HG03060 (cell line): ENCODE measurements at regions not wholly inside any gene's neighbourhood (a gene's known extent, or its start where the extent isn't known, plus 50 kb on each side); places are given as distances from the start of the nearest gene placed in this dataset.

Experiments
- ATAC-seq: cut with Tn5 transposase; IDR thresholded peaks from one replicate; pipeline ENCODE4 v1.9.1; 2021; ENCODE audit warnings: low read depth, moderate number of reproducible peaks; ENCODE audit not compliant: unreplicated experiment

DNA sequence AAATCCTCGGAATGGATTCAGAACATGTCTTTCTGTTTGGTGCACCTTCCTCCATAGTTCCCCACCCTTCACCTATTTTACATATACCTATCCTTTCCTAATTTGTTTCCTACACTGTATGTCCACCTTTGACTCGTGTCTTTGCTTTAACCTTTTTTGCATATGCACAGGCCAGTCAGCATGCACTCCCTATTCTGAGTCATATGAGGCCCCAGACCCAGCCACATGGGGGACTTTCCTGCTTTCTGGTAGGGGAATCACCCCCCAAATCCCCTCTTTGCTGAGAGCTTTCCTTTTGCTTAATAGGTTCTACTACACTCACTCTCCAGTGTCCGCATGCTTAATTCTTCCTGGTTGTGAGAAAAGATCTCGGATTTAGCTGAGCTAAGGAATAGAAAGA, 393.8 kb upstream of the IMPG1 start:
- ATAC-seq: no peak

GRCh38 chr6:76465410-76465809, 392.9 kb upstream of the IMPG1 start:
- ATAC-seq: no peak

DNA sequence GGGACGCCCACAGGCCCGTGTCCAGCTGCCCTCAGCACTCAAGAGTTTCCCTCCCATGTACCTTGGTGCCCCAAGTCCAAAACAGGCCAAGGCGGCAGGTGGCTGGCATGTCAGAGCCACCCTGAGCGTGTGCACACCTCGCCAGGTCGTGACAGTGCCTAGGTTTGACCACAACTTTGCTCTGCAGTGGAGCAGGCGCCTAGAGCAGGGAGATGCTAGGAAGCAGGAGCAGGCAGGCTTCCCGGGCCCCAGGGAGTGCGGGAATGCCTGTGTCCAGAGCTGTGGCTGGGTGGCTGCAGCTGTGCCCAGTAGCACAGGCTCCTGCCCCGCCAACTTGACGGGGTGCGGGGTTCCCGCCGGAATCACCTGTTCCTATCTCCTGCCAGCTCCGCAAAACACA, 380.8 kb upstream of the IMPG1 start:
- no peak for ATAC-seq

DNA sequence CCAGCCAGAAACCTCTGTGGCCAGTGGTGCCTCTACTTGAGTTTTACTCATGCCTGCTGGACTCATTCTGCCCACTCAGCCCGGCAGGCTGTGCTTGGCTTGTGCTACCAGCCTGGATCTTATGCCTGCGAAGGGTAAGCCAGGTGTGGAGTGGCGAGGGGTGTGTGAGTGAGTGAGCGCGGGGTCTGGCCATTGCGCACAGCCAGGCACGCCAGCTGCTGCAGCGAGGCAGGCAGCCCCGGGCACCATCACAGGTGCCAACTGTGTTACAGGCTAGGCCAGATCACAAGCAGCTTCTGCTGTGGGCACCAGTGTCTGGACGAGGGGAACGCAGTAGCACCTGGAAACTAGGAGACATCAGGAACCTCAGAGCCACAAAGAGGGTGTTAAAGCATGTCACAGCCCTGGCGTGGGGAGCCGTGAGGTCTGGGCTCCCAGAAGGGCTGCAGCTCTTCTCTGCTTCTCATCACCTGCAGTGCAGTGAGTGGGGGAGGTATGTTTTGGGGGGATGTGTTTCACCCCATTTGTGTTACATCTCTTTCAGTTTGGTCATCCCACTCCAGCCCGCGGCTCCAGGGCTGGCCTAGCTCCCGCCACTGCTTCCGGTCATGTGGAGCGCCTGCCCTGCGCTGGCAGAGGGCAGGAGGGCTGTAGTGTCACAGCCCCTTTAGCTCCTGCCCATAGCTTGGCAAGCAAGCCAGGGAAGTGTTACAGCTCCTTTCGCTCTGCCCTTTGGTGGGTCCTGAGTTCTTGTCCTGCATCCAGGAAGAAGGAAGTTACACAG, 379.7 kb upstream of the IMPG1 start:
- no peak for ATAC-seq

GRCh38 chr6:76448109-76448508, 375.6 kb upstream of the IMPG1 start:
- no peak for ATAC-seq

DNA sequence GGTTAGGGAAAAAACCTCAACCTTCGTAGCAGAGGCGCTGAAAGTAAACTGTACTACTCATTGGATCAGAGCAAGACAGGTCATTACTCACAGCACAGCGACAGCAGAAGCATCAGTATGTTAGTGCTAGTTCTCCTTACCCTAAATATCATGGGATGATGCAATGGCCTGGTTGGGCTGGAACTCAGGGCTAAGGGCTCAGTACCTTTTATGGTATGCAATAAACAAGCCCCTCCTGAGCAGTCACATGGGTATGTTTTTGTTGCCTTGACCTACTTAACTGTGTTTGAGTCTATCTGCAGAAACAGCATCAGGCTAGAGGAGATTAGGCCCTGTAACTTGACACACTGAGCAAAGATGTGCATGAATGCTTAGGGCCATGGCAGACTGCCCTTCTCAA, 369.4 kb upstream of the IMPG1 start:
- ATAC-seq: no peak

DNA sequence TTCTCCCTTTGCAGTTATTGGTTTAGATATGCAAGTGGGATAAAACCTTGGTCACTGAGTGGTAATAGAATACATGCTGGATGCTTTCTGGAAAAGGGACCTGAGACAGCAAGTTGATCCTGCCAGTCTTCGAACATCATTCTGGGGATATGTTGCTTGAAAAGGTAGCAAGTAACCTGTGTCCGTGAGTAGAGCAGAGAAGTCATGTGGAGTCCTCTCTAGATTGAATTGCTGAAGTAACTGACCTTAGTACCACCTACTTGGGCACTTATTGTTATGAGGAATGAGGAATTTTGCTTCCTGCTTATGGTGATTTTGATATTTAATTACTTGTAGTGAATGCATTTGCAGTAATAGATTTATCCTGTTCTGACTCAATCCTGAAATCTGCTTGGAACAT, 367.3 kb upstream of the IMPG1 start:
- ATAC-seq: no peak

DNA sequence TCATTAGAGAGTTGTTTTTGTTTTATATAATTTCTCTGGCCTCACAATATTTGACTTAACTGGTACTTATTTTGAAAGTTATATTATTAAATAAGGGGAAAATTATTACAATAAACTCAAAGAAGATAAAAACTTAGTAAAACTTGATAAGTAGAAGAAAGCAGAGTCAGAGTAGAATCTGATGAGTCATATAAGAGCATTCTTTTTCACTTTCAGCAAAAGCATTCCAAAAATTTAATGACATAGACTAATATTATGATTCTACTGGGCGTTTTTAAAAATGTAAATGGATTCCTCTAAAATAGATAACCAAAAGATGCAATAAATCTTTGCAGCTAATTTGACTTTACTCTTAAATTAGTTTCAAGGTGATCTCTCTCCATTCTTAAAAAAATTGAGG, 366.3 kb upstream of the IMPG1 start:
- ATAC-seq: no peak

DNA sequence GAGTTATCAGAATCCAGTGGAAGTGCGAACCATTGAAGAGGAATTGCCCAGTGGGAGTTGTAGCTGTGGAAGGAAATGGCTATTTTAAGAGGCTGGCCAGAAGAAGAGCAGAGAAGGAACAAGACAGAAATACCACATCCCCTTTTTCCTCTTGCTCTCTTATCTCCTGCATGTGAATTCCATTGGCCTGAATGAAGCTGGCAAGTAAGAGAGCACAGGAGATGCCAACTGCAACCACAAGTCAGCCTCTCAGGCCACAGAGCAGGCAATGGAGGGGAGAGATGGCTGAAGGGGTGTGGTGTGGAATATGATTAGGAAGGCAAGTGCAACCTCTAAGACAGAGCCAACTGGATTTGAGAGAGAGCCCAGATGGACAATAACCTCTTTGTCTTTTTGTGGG, 362.7 kb upstream of the IMPG1 start:
- no peak for ATAC-seq

DNA sequence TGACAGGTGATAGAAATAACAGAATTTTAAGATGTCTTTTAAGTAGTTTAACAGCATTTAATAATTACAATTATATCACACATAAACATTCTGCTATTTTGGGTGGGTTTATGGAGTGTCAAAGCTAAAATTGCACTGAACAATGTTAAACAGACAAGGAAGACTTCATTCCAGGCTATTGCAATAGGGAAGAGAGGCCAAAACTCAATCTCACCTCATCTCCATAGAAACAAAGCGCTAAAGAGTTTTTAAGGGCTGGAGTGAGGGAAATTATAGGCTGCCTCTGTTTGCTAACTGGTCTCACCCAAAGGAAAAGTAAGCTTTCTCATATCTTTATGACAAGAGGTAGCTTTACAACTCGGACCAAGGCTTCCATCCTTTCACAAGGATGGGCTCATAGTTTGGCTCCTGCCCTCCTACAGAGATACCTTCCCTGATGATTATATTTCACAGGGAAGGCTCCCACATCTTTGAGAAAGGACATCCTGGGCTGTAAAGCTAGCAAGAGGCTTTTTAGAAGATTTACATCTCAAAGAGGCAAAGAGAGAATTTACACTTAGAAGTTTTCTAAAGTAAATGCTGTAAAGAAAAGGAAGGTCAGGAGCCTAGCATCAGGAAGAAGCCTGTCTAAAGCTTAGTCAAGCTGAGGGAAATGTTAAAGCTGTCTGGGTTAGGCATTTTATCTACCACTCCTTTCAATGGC, 350.2 kb upstream of the IMPG1 start:
- no peak for ATAC-seq

DNA sequence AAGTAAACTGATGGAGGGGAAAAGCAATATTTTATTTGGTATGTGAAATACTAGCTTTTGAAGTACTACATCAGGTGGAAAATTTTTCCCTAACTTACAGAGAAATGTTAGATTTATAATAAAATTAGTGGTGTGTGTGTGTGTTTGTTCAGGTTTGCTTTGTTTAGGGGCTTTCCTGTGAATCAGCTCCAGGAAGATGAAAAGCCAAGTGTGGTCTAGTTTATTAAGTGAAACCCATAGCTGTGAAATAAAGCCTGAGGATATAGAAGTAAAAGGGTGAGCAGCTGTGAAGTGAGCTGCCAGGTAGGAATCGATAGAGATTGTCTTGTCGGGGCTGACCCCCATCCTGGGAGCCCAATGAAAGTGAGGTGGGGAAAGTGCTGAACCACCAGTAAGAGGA, 347.6 kb upstream of the IMPG1 start:
- ATAC-seq: no peak

DNA sequence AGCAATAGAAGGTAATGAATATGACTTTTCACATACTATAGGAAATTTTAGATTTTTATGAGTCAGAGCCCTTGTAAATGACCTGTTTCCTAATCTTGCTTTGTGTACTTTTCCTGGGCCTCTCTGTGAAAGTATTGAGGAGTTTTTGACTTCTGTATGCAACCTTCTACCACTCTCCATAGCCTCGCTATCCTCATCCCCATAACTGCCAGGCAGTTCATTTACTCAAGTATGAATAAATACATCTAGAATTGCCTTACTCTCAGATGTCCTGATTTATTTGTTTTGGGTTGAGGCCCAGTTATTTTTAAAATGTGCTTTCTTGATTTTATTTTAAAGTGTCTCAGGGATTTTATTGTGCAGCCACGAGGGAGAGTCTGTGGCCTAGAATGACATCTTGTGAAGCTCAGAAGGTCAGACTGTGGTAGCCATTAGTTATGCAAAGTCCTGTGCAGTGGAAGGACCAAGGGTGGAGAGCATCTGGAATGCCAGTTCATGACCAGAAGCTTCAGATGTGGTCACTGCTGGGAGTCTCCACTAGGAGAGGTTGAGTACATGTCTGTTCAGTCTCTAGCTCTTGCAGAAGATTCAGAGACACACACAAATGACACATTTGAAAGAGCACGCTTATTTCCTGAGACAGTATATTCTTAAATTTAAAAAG, 346.2 kb upstream of the IMPG1 start:
- ATAC-seq: no peak

- no peak for ATAC-seq
These were observed 344.6 kb upstream of the IMPG1 start for GRCh38 chr6:76416821-76417605.

DNA sequence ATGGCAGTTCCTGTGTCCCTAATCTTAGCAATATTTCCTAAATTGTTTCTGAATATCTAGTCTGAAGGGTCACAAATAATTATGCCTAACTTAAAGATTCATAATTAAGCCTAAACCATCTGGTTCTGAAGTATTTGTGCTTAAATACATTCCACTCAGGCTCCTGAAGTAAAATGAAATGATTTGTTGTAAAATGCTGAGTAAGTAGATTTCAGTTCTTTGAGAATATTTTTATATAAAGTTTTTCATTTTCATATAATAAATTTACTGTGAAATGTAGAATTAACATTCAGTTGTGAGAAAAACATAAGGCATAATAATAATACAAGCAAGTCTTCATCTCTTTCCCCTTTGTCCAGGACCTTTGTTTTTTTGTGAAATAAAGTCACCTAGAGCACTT, 330.6 kb upstream of the IMPG1 start:
- no peak for ATAC-seq

- ATAC-seq: no peak
These were observed 325.5 kb upstream of the IMPG1 start for GRCh38 chr6:76397966-76398365.

GRCh38 chr6:76382201-76382600, 309.7 kb upstream of the IMPG1 start:
- no peak for ATAC-seq

- ATAC-seq: no peak
These were observed 309.1 kb upstream of the IMPG1 start for GRCh38 chr6:76381612-76382011.

GRCh38 chr6:76351275-76351674, 278.8 kb upstream of the IMPG1 start:
- no peak for ATAC-seq

- no peak for ATAC-seq
These were observed 275.1 kb upstream of the IMPG1 start for GRCh38 chr6:76347539-76347938.

DNA sequence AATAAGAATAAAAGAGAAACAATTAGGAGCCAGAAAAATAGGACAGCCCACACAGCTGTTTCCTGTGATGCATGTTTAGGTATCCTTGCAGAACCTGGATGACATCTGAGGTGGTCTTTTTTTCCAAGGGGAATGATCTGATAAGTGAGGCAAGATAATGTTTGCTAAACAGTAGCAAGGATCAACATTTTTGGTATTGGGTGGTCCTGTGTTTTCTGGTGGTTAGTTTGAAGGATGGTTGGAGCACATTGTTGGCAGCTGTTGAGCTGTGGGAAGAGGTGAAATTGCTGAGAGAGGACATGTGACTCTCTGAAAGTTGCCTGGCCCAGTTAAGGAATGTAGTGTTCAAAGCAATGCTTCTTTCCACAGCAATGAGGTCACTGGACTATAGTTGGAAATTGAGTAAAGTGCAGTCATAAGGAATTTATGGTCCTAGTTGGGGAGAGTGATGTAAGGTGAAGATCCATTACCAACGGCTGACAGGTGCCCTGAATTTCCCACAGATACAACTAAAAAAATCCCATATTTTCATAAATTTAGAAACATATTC, 270.2 kb upstream of the IMPG1 start:
- ATAC-seq: no peak

DNA sequence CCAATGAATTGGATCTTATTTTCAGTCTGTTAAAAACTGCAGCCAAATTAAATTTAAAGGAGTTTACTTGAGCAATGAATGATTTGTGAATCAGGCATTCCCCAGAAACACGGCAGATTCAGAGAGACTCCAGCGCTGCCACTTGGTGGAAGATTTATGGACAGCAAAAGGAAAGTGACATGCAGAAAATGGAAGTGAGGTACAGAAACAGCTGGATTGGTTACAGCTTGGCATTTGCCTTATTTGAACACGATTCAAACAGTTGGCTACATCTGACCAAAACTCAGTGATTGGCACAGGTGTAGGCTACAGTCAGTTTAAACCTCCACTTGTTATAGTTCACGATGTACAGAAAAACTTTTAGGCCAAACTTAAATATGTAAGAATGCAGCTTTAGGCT, 257.6 kb upstream of the IMPG1 start:
- no peak for ATAC-seq
